NOMO-1 (cell line): ENCODE measurements at regions not wholly inside any gene's neighbourhood (a gene's known extent, or its start where the extent isn't known, plus 50 kb on each side); places are given as distances from the start of the nearest gene placed in this dataset.

Source experiments
- DNase-seq, 2 experiments: peaks; one replicate each; lab custom pipeline; 2025; ENCODE audit not compliant: unreplicated experiment in 2 of 2; lab: John Stamatoyannopoulos, UW

DNA sequence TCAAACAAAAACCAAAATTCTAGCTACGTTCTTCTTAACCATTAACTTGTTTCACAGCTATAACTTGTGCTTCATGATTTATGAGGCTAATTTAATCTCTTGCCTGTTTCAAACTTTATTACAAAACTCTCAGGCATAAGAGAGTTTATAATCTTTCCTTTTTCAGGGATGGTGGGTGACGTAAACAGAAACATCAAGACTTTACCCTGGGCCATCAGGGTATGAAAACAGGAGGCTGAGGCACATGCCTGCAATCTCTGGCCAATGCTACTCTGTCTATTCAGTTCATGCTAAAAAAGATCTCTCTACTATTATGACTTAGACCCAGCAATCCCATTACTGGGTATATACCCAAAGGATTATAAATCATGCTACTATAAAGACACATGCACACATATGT lies 55.9 kb upstream of the VWC2 start:
- no peak for DNase-seq

DNA sequence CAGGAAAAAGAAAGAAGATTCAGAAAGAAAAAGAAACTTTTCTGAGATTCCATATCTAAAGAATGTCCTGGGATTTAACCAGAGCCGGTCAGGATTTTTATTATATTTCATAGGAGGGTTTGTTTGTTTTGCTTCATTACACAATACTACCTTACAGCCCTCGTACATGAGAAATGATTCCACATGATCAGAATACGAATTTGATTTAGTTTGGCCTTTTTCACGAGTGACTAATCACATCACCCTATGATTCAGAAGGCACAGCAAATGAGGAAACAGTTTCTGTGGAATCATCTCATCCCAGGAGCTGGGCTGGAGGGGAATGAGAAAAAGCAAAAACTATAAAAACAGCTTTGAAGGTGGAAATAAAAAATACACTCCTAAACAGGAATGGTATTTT lies 54.7 kb upstream of the VWC2 start:
- DNase-seq, result no peak

DNA sequence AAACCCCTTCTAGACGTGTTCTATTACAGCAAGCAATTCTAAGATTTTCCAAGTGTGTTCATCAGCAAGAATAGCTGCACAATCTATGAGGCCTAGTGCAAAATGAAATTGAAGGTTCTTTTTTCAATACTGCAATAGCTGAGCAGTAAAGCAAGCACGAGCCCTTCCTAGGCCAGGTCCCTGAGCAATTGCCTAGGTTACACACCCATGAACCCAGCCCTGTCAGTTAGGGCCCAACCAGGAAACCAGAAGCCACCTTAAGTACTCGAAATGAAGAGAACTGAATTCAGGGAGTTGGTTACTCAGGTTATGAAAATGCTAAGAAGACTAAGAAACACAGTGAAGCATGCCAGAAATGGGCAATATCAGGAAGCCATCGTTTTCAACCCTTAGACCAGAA lies 52.0 kb upstream of the VWC2 start:
- DNase-seq, result no peak
